ENCODE measurements at regions not wholly inside any gene's neighbourhood (a gene's known extent, or its start where the extent isn't known, plus 50 kb on each side); places are given as distances from the start of the nearest gene placed in this dataset.

DNA sequence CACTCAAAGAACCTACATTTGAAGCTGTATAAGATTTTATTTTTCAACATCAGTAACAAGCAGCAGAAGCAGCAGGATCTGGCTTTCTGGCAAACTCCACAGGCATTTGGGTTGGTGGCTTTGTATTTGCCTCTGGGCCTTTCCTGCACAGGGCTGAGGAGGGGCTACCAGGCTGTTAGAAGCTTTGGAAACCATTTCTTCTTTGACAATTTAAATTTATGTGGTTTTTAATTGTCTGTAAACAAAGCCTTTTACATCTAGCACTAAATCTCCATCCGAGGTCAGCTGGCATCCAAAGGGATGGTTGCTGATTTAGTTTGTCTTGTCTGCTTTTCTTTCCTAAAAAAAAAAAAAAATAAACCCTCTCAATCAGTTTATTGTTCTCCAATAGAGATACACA, 127.5 kb upstream of the OBI1 start:
- Histone ChIP-seq H3K4me1 (ENCODE audit: control insufficient read depth, insufficient read depth, low read length, poor library complexity, severe bottlenecking) (no peaks in the 10 kb centered on the region), H3K27ac (ENCODE audit: insufficient read depth, low read length, poor library complexity, severe bottlenecking) (no peak overlapping the region), H3K9me3 (ENCODE audit: control insufficient read depth in 2 of 2, low read length in 2 of 2) (no peaks in the 10 kb centered on the region), H3K4me3 (ENCODE audit: low read depth, low read length) (no peak overlapping the region), H3K36me3 (ENCODE audit: control insufficient read depth, insufficient read depth, low read length) (no peaks in the 10 kb centered on the region), H3K27me3 (ENCODE audit: control insufficient read depth, insufficient read depth, low read length) (peaks cover 2% of the 10 kb centered on the region)
- no peak for DNase-seq
- no peak overlapping the region for H3K4me3 Mint-ChIP-seq
- peaks cover 5% of the 10 kb centered on the region for H3K27me3 Mint-ChIP-seq
- H3K27ac Mint-ChIP-seq = no peak overlapping the region
- no peaks in the 10 kb centered on the region for H3K9me3 Mint-ChIP-seq
- H3K36me3 Mint-ChIP-seq = no peaks in the 10 kb centered on the region
- no peaks in the 10 kb centered on the region for H3K4me1 Mint-ChIP-seq
- no peak for ATAC-seq (ENCODE audit: low read depth in 2 of 2)

DNA sequence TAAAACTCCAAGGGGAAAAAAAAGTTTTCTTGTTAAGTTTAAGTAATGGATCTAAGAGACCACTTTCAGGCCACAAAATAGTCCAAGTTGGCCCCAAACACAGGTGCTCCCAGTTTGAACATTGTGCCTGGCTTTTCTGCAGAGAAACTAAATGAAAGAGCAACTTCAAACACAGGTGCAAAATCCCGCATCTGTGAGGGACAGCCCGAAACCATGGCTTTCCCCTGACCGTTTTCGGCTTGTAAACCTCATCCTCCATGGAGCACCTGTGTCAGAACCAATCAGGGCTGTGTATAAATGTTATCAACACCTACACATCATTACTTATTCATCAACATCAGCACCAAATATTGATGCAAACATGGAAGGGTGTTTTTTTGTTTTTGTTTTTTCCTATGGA, 126.8 kb upstream of the OBI1 start:
- Mint-ChIP-seq H3K36me3 (no peaks in the 10 kb centered on the region), H3K4me3 (no peak overlapping the region), H3K4me1 (no peaks in the 10 kb centered on the region), H3K27ac (no peak overlapping the region), H3K27me3 (peaks cover 8% of the 10 kb centered on the region), H3K9me3 (no peaks in the 10 kb centered on the region)
- no peak for ATAC-seq (ENCODE audit: low read depth in 2 of 2)
- Histone ChIP-seq H3K9me3 (ENCODE audit: control insufficient read depth in 2 of 2, low read length in 2 of 2) (no peaks in the 10 kb centered on the region), H3K4me3 (ENCODE audit: low read depth, low read length) (no peak overlapping the region), H3K36me3 (ENCODE audit: control insufficient read depth, insufficient read depth, low read length) (no peaks in the 10 kb centered on the region), H3K27me3 (ENCODE audit: control insufficient read depth, insufficient read depth, low read length) (peaks cover 3% of the 10 kb centered on the region), H3K4me1 (ENCODE audit: control insufficient read depth, insufficient read depth, low read length, poor library complexity, severe bottlenecking) (no peaks in the 10 kb centered on the region), H3K27ac (ENCODE audit: insufficient read depth, low read length, poor library complexity, severe bottlenecking) (no peak overlapping the region)
- no peak for DNase-seq

DNA sequence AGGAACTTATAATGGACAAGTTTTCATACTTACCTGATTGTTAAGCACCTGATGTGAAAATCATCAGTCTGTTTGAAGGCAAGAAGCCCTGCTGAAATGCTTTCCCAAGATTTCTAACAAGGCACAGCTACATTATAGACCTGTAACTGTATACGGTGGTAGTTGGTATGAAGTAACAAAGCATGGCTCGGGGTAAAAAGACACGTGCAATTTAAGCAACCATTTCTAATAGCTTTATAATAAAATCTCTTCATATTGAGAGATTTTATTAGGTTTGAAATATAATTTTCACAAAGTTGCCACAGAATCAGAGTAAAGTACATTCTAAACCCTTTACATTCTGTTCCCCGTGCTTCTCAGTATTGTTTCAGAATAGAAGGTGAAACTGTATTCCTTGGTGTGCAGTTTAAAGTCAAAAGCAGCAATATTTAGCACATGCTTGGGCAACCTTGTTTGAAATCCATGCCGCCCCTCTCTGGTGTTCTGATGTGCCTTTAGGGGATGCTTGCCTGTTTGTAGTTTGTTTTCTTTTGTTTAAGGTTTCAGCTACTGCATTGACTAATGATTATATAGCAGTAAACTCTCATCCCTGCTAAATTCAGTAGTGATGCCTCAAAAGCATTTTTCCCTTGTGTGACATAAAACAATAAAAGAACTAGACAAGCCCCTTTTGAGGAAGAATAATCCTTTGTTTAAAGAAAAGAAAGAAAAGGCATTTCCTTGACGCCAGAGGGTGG, 125.2 kb upstream of the OBI1 start:
- peaks cover 6% of the 10 kb centered on the region for H3K27me3 ChIP-seq (ENCODE audit: control insufficient read depth, insufficient read depth, low read length)
- H3K27ac Mint-ChIP-seq = no peak overlapping the region

DNA sequence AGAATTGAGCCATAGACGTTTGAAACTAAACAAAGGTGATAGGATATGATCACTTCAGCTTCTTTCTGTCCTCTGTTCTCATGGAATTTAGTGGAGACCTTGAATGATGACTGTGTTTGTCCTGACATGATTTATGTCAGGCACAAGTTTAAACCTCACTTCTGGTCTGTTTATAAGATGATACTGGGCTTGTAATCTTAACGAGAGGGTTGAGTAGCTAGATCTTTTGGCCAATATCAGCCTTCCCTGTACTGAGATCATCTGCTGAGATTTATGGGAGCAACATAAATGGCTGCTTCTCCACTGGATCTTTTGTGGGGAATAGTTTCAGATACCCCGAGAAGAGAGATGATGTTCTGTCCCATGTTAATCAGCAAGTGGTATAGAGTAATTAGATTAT, 121.8 kb upstream of the OBI1 start:
- H3K36me3 Mint-ChIP-seq = no peaks in the 10 kb centered on the region

More for the DNA sequence above, 125.2 kb upstream of the OBI1 start:
- DNase-seq = no peak
- Mint-ChIP-seq H3K4me1 (no peaks in the 10 kb centered on the region), H3K36me3 (no peaks in the 10 kb centered on the region), H3K9me3 (peaks cover 0 to 1% (median 0%) of the 10 kb centered on the region in 7 donors), H3K4me3 (no peak overlapping the region), H3K27me3 (peaks cover 14% of the 10 kb centered on the region)
- Histone ChIP-seq H3K9me3 (ENCODE audit: control insufficient read depth in 2 of 2, low read length in 2 of 2) (no peaks in the 10 kb centered on the region), H3K36me3 (ENCODE audit: control insufficient read depth, insufficient read depth, low read length) (no peaks in the 10 kb centered on the region), H3K4me1 (ENCODE audit: control insufficient read depth, insufficient read depth, low read length, poor library complexity, severe bottlenecking) (no peaks in the 10 kb centered on the region), H3K27ac (ENCODE audit: insufficient read depth, low read length, poor library complexity, severe bottlenecking) (no peak overlapping the region), H3K4me3 (ENCODE audit: low read depth, low read length) (no peak overlapping the region)
- no peak for ATAC-seq (ENCODE audit: low read depth in 2 of 2)

DNA sequence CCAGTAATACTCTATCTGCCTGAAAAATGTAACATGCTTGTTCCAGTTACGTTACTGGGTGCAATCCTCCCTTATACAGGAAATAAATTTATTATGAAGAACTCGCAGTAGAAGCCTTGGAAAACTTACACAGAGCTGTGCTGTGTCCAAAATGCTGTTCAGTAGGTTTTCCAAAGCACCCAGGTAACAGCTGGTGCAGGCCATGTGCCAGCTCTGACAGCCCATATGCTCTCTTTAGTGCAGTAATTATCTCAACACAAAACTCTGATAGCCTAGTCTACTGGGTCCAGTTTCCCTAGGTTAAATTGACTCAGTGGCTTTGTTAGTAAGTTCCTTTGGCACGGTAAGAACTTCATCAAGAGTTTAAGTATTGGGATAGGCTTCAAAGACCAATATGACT, 120.7 kb upstream of the OBI1 start:
- ATAC-seq (ENCODE audit: low read depth in 2 of 2) (no peak), DNase-seq (no peak)
- Mint-ChIP-seq H3K4me1 (no peaks in the 10 kb centered on the region), H3K27ac (no peak overlapping the region), H3K9me3 (peaks cover 0 to 1% (median 0%) of the 10 kb centered on the region in 7 donors), H3K4me3 (no peak overlapping the region), H3K27me3 (peaks cover 13% of the 10 kb centered on the region), H3K36me3 (no peaks in the 10 kb centered on the region)
- Histone ChIP-seq H3K27me3 (ENCODE audit: control insufficient read depth, insufficient read depth, low read length) (peaks cover 3% of the 10 kb centered on the region), H3K4me1 (ENCODE audit: control insufficient read depth, insufficient read depth, low read length, poor library complexity, severe bottlenecking) (no peaks in the 10 kb centered on the region), H3K27ac (ENCODE audit: insufficient read depth, low read length, poor library complexity, severe bottlenecking) (no peak overlapping the region), H3K9me3 (ENCODE audit: control insufficient read depth in 2 of 2, low read length in 2 of 2) (no peaks in the 10 kb centered on the region), H3K36me3 (ENCODE audit: control insufficient read depth, insufficient read depth, low read length) (no peaks in the 10 kb centered on the region), H3K4me3 (ENCODE audit: low read depth, low read length) (no peak overlapping the region)

More for the DNA sequence above, 121.8 kb upstream of the OBI1 start:
- Histone ChIP-seq H3K4me1 (ENCODE audit: control insufficient read depth, insufficient read depth, low read length, poor library complexity, severe bottlenecking) (no peaks in the 10 kb centered on the region), H3K27me3 (ENCODE audit: control insufficient read depth, insufficient read depth, low read length) (peaks cover 3% of the 10 kb centered on the region), H3K27ac (ENCODE audit: insufficient read depth, low read length, poor library complexity, severe bottlenecking) (no peak overlapping the region), H3K4me3 (ENCODE audit: low read depth, low read length) (no peak overlapping the region), H3K9me3 (ENCODE audit: control insufficient read depth in 2 of 2, low read length in 2 of 2) (no peaks in the 10 kb centered on the region), H3K36me3 (ENCODE audit: control insufficient read depth, insufficient read depth, low read length) (no peaks in the 10 kb centered on the region)
- H3K27ac Mint-ChIP-seq = no peak overlapping the region
- DNase-seq (no peak), ATAC-seq (ENCODE audit: low read depth in 2 of 2) (no peak)
- H3K4me3 Mint-ChIP-seq = no peak overlapping the region
- H3K27me3 Mint-ChIP-seq = peaks cover 14% of the 10 kb centered on the region
- H3K9me3 Mint-ChIP-seq = peaks cover 0 to 1% (median 0%) of the 10 kb centered on the region in 7 donors
- no peaks in the 10 kb centered on the region for H3K4me1 Mint-ChIP-seq

DNA sequence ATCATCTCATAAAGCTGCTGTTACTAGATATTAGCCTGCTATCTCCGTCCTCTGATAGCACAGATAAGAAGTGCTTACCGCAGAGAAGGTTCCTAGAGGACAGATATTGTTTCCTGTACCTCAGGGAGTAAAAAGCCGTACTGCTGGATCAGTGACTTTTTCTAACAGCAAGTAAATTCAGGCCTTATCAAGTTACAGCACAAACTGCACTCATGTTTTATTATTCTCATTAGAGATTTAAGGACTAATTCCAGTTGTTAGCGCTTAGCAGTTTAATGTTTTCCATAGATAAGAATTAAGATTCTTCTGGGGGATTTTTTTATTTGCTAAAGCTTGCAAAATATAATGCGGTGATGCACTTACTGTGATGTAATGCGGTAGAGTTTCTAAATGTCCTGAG, 119.0 kb upstream of the OBI1 start:
- Mint-ChIP-seq H3K9me3 (peaks cover 0 to 1% (median 0%) of the 10 kb centered on the region in 7 donors), H3K27me3 (peaks cover 13% of the 10 kb centered on the region), H3K36me3 (no peaks in the 10 kb centered on the region), H3K27ac (no peak overlapping the region), H3K4me3 (no peak overlapping the region), H3K4me1 (no peaks in the 10 kb centered on the region)
- Histone ChIP-seq H3K27me3 (ENCODE audit: control insufficient read depth, insufficient read depth, low read length) (peaks cover 3% of the 10 kb centered on the region), H3K36me3 (ENCODE audit: control insufficient read depth, insufficient read depth, low read length) (no peaks in the 10 kb centered on the region), H3K4me1 (ENCODE audit: control insufficient read depth, insufficient read depth, low read length, poor library complexity, severe bottlenecking) (no peaks in the 10 kb centered on the region), H3K4me3 (ENCODE audit: low read depth, low read length) (no peak overlapping the region), H3K9me3 (ENCODE audit: control insufficient read depth in 2 of 2, low read length in 2 of 2) (no peaks in the 10 kb centered on the region), H3K27ac (ENCODE audit: insufficient read depth, low read length, poor library complexity, severe bottlenecking) (no peak overlapping the region)
- DNase-seq (no peak), ATAC-seq (ENCODE audit: low read depth in 2 of 2) (no peak)

DNA sequence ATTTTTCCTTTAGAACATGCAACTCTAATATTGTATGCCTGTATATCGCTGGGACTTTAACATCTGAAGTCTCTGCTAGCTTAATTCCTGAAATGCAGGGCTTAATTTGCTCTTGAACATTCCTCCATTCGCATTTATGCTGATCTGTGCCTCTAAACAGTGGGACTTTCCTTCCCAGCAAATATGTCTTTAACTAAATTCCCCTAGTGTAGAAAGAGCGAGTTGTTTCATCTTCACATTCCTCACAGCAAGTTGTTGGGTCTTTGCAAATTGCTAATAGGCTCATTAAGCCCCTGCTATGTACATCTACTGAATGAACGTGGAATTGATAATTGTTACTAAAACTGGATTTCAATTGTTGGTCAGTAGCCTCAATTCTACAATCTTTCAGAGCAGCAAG, 118.4 kb upstream of the OBI1 start:
- Histone ChIP-seq H3K4me1 (ENCODE audit: control insufficient read depth, insufficient read depth, low read length, poor library complexity, severe bottlenecking) (no peaks in the 10 kb centered on the region), H3K27ac (ENCODE audit: insufficient read depth, low read length, poor library complexity, severe bottlenecking) (no peak overlapping the region), H3K27me3 (ENCODE audit: control insufficient read depth, insufficient read depth, low read length) (peaks cover 3% of the 10 kb centered on the region), H3K4me3 (ENCODE audit: low read depth, low read length) (no peak overlapping the region), H3K9me3 (ENCODE audit: control insufficient read depth in 2 of 2, low read length in 2 of 2) (no peaks in the 10 kb centered on the region), H3K36me3 (ENCODE audit: control insufficient read depth, insufficient read depth, low read length) (no peaks in the 10 kb centered on the region)
- DNase-seq (no peak), ATAC-seq (ENCODE audit: low read depth in 2 of 2) (no peak)
- no peak overlapping the region for H3K27ac Mint-ChIP-seq
- peaks cover 13% of the 10 kb centered on the region for H3K27me3 Mint-ChIP-seq
- H3K4me3 Mint-ChIP-seq = no peak overlapping the region
- H3K4me1 Mint-ChIP-seq = no peaks in the 10 kb centered on the region
- H3K36me3 Mint-ChIP-seq = no peaks in the 10 kb centered on the region
- peaks cover 0 to 1% (median 0%) of the 10 kb centered on the region in 7 donors for H3K9me3 Mint-ChIP-seq

DNA sequence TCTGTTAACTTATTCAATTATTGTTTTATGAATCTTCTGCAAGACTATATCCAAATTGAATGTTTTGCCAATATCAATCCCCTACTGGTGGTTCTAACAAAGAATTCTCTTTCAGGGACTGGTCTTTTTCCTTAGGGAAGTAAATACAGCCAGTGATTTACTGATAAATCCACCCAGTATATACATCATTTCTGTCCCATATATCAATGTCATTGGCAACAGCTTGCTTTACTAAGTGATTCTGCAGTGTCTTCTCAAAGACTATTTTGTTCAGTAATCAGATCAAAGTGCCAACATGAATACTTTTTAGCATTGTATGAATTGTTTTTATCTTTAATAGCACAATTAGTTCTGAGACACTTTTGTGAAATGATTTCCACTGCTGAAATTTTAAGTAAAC, 114.0 kb upstream of the OBI1 start:
- H3K9me3 Mint-ChIP-seq = no peaks in the 10 kb centered on the region
- Histone ChIP-seq H3K27ac (ENCODE audit: insufficient read depth, low read length, poor library complexity, severe bottlenecking) (no peak overlapping the region), H3K36me3 (ENCODE audit: control insufficient read depth, insufficient read depth, low read length) (no peaks in the 10 kb centered on the region), H3K4me1 (ENCODE audit: control insufficient read depth, insufficient read depth, low read length, poor library complexity, severe bottlenecking) (no peaks in the 10 kb centered on the region), H3K9me3 (ENCODE audit: control insufficient read depth in 2 of 2, low read length in 2 of 2) (no peaks in the 10 kb centered on the region), H3K4me3 (ENCODE audit: low read depth, low read length) (no peak overlapping the region), H3K27me3 (ENCODE audit: control insufficient read depth, insufficient read depth, low read length) (peaks cover 4% of the 10 kb centered on the region)
- no peak for DNase-seq
- ATAC-seq (ENCODE audit: low read depth in 2 of 2) = no peak
- H3K27me3 Mint-ChIP-seq = peaks cover 11% of the 10 kb centered on the region
- no peaks in the 10 kb centered on the region for H3K4me1 Mint-ChIP-seq
- H3K4me3 Mint-ChIP-seq = no peak overlapping the region
- H3K36me3 Mint-ChIP-seq = no peaks in the 10 kb centered on the region
- no peak overlapping the region for H3K27ac Mint-ChIP-seq

Data from CD4-positive, CD25-positive, alpha-beta regulatory T cell (primary cell).